GM06990 (cell line): ENCODE measurements at regions not wholly inside any gene's neighbourhood (a gene's known extent, or its start where the extent isn't known, plus 50 kb on each side); places are given as distances from the start of the nearest gene placed in this dataset.

ENCODE experiments used
- DNase-seq: peaks from one replicate; pipeline ENCODE4 v3.0.0-alpha.2; 2011; ENCODE audit not compliant: insufficient read length; ENCODE audit errors: extremely low read depth
- H3K27me3 ChIP-seq: replicated peaks from 2 replicates; pipeline ENCODE4 v1.6.0; 2011; ENCODE audit warnings: low read length; ENCODE audit not compliant: control insufficient read depth, insufficient read depth
- H3K36me3 ChIP-seq: 2 replicates; pipeline ENCODE4 v1.5.1; 2011; ENCODE audit warnings: low read length; ENCODE audit not compliant: control insufficient read depth, insufficient read depth
- H3K4me3 ChIP-seq: replicated peaks from 2 replicates; pipeline ENCODE4 v1.5.1; 2011; ENCODE audit warnings: low read depth, mild to moderate bottlenecking, control low read depth, low read length
- TF ChIP-seq, protein P1 (sequence below): IDR thresholded peaks from 2 replicates; pipeline ENCODE4 v1.5.1; 2011; ENCODE audit warnings: low read length, control low read depth, mild to moderate bottlenecking, inconsistent platforms; ENCODE audit not compliant: insufficient read depth, poor library complexity, severe bottlenecking

GRCh38 chr3:87837076-87837475, 221.7 kb downstream of the CGGBP1 start:
- no peak for DNase-seq
- TF ChIP-seq, protein P1, sequence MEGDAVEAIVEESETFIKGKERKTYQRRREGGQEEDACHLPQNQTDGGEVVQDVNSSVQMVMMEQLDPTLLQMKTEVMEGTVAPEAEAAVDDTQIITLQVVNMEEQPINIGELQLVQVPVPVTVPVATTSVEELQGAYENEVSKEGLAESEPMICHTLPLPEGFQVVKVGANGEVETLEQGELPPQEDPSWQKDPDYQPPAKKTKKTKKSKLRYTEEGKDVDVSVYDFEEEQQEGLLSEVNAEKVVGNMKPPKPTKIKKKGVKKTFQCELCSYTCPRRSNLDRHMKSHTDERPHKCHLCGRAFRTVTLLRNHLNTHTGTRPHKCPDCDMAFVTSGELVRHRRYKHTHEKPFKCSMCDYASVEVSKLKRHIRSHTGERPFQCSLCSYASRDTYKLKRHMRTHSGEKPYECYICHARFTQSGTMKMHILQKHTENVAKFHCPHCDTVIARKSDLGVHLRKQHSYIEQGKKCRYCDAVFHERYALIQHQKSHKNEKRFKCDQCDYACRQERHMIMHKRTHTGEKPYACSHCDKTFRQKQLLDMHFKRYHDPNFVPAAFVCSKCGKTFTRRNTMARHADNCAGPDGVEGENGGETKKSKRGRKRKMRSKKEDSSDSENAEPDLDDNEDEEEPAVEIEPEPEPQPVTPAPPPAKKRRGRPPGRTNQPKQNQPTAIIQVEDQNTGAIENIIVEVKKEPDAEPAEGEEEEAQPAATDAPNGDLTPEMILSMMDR: no peak

GRCh38 chr3:87836026-87836425, 222.8 kb downstream of the CGGBP1 start:
- TF ChIP-seq, protein P1: no peak
- Histone ChIP-seq H3K4me3 (no peak overlapping the region), H3K36me3 (no peaks in the 10 kb centered on the region), H3K27me3 (no peaks in the 10 kb centered on the region)
- DNase-seq: no peak

More at GRCh38 chr3:87837076-87837475, 221.7 kb downstream of the CGGBP1 start:
- no peaks in the 10 kb centered on the region for H3K36me3 ChIP-seq
- H3K4me3 ChIP-seq: no peak overlapping the region
- H3K27me3 ChIP-seq: no peaks in the 10 kb centered on the region

DNA sequence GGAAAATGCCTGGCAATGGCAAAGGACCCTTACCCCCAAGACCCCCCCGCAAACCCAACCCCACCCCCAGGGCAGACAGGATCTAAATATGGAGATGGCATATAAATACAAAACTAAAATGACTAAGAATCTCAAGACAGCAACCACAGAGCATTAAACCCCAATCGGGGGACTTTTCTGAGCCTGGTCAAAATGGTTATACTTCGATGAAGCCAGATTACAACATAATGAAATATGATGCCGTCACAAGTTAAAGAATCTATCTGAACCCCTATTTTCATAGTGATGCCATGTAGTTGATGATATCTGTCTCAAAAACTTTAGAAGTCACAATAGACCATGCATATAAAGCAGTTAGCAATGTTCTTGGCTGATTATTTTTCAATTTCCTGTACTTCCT, 223.6 kb downstream of the CGGBP1 start:
- Histone ChIP-seq H3K4me3 (no peak overlapping the region), H3K27me3 (no peaks in the 10 kb centered on the region), H3K36me3 (no peaks in the 10 kb centered on the region)
- TF ChIP-seq, protein P1: no peak
- DNase-seq: no peak

GRCh38 chr3:87834327-87834726, 224.5 kb downstream of the CGGBP1 start:
- Histone ChIP-seq H3K4me3 (no peak overlapping the region), H3K27me3 (no peaks in the 10 kb centered on the region), H3K36me3 (no peaks in the 10 kb centered on the region)
- no peak for DNase-seq
- TF ChIP-seq, protein P1: no peak

GRCh38 chr3:87833039-87833377, 225.8 kb downstream of the CGGBP1 start:
- Histone ChIP-seq H3K27me3 (no peaks in the 10 kb centered on the region), H3K36me3 (no peaks in the 10 kb centered on the region), H3K4me3 (no peak overlapping the region)
- TF ChIP-seq, protein P1: no peak
- DNase-seq: no peak

DNA sequence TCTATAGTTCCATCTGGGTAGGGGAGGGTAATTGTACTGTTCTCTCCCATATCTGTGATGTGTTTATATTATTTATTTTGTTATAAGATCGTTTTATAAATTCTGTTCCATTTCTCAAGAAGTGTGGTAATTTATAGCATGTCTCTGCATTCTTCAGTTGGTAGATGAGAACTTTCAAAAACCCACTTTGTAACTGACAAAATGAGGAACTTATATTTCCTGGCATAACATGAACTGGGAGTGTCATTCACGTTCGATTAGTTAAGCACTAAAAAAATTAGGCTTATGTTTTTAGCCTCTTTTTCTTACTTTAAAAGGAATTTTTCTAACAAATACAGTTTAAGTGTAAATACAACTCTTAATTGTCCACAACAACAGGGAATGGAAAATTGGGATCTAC, 230.8 kb downstream of the CGGBP1 start:
- DNase-seq: no peak
- no peak overlapping the region for H3K4me3 ChIP-seq
- no peaks in the 10 kb centered on the region for H3K27me3 ChIP-seq
- TF ChIP-seq, protein P1: no peak
- no peaks in the 10 kb centered on the region for H3K36me3 ChIP-seq
